Lower leg skin (tissue), 4 donors: ENCODE measurements at regions not wholly inside any gene's neighbourhood (a gene's known extent, or its start where the extent isn't known, plus 50 kb on each side); places are given as distances from the start of the nearest gene placed in this dataset.

Source experiments
- DNase-seq, 2 donors: peaks; one replicate each; pipeline ENCODE4 v3.0.0-alpha.2; 2019; ENCODE audit warnings: low spot score in 2 of 2
- H3K4me3 ChIP-seq: fragments of 200-600 bp; sonication (generic); 2 replicates; pipeline ENCODE4 v1.5.1; 2017; ENCODE audit warnings: mild to moderate bottlenecking, low read depth; ENCODE audit not compliant: poor library complexity, severe bottlenecking
- POLR2A ChIP-seq, 2 donors: fragments of 450-650 bp; IDR thresholded peaks; one replicate each; pipeline ENCODE4 v1.6.1; 2016 to 2017; ENCODE audit warnings: antibody characterized with exemption in 2 of 2, mild to moderate bottlenecking in 1 of 2, moderate library complexity in 1 of 2
- WGBS, 2 donors: methylation state at CpG; one replicate each; pipeline ENCODE4 v1.1.5; 2018; 5-methylcytosine and 5-hydroxymethylcytosine counted together
- intact Hi-C: fragments of 100-400 bp; cut with DNase I; formaldehyde crosslinking; loops from one replicate; pipeline ENCODE4 v1.15.0; 2023; ENCODE audit warnings: low total_unique reads
- TF ChIP-seq, protein P1 (sequence below), 3 donors: fragments of 450-650 bp; IDR thresholded peaks; one replicate each; pipeline ENCODE4 v1.5.1; 2016; ENCODE audit warnings: antibody characterized with exemption in 3 of 3, mild to moderate bottlenecking in 3 of 3, moderate library complexity in 2 of 3

DNA sequence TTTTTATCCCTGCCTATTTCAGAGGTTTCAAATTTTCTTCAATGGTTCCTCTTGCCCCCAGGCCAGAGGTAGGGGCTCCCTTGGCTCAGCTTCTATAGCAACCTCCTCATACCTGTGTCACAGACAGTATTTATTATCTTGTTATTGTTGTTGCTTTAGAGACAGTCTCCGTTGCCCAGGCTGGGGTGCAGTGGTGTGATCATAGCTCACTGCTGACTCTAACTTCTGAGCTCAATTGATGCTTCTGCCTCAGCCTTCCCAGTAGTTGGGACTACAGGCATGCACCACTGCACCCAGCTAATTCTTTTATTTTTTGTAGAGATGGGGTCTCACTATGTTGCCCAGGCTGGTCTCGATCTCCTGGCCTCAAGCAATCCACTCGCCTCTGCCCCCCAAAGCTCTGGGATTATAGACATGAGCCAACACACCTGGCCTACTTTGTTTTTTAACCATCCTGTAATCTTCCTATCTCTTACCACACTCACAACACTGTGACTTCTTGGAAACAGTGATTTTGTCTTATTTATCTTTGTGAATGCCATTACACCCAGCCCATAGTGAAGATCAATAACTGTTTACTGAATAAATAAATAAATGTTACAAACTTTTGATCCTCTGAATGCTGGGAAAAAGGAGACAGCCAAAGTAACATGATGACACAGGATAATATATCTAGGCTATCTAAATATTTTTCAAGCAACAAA, 95.9 kb downstream of the PHLDA1 start:
- no peak for TF ChIP-seq POLR2A (IDR thresholded peaks at IDR 0.05)
- TF ChIP-seq, protein P1, sequence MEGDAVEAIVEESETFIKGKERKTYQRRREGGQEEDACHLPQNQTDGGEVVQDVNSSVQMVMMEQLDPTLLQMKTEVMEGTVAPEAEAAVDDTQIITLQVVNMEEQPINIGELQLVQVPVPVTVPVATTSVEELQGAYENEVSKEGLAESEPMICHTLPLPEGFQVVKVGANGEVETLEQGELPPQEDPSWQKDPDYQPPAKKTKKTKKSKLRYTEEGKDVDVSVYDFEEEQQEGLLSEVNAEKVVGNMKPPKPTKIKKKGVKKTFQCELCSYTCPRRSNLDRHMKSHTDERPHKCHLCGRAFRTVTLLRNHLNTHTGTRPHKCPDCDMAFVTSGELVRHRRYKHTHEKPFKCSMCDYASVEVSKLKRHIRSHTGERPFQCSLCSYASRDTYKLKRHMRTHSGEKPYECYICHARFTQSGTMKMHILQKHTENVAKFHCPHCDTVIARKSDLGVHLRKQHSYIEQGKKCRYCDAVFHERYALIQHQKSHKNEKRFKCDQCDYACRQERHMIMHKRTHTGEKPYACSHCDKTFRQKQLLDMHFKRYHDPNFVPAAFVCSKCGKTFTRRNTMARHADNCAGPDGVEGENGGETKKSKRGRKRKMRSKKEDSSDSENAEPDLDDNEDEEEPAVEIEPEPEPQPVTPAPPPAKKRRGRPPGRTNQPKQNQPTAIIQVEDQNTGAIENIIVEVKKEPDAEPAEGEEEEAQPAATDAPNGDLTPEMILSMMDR (IDR thresholded peaks at IDR 0.05) = no peak
- intact Hi-C loops = no loop called here
- no peak for DNase-seq
- 91 to 93% methylated on average over 3 of the region's 3 CpGs for WGBS, 2 donors
- no peak overlapping the region for H3K4me3 ChIP-seq

DNA sequence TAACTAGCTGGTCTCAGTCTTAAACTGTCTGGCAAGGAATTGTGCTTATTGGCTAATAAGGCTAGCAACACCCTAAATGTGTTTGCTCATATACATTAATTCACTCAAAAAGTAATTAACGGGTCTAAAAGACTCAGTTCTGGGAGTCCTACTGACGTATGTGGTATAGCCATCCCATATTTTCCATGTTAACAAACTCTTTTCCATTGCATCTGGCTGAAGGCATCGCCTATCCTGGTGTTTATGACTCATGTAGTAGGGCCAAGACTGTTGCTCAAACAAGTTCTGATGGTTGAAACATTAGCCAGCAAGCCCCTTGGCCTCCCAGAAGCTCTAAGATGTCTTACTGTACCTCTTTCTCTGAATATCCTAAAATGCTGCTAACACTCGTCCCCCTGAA, 98.5 kb downstream of the PHLDA1 start:
- TF ChIP-seq POLR2A (IDR thresholded peaks at IDR 0.05) = no peak
- TF ChIP-seq, protein P1 (IDR thresholded peaks at IDR 0.05) = no peak
- no peak overlapping the region for H3K4me3 ChIP-seq
- intact Hi-C loops = no loop called here
- 41 to 56% methylated on average over 4 of the region's 4 CpGs for WGBS, 2 donors
- DNase-seq = no peak

DNA sequence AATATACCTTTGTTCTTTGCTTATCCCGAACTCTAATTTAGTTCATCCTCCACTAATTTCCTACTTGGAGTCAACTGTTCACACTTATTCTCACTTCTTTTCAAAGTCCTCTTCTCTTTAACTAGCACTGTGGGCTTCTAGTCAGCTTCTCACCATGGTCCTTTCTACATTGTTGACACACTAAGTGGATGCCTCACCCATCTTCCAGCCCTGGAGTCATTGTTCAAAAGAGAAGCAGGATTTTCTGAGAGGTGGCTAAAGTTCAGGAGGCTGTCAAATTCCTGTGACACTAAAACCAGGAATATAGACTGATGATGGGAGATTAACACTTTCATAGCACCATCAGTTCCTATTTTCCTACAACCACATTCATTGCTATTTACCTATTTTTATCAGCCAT, 99.3 kb downstream of the PHLDA1 start:
- DNase-seq = no peak
- WGBS, 2 donors = 65 to 71% methylated on average over 1 of the region's 1 CpG
- no peak overlapping the region for H3K4me3 ChIP-seq
- intact Hi-C loops = no loop called here
- TF ChIP-seq, protein P1 (IDR thresholded peaks at IDR 0.05) = no peak
- TF ChIP-seq POLR2A (IDR thresholded peaks at IDR 0.05) = no peak

DNA sequence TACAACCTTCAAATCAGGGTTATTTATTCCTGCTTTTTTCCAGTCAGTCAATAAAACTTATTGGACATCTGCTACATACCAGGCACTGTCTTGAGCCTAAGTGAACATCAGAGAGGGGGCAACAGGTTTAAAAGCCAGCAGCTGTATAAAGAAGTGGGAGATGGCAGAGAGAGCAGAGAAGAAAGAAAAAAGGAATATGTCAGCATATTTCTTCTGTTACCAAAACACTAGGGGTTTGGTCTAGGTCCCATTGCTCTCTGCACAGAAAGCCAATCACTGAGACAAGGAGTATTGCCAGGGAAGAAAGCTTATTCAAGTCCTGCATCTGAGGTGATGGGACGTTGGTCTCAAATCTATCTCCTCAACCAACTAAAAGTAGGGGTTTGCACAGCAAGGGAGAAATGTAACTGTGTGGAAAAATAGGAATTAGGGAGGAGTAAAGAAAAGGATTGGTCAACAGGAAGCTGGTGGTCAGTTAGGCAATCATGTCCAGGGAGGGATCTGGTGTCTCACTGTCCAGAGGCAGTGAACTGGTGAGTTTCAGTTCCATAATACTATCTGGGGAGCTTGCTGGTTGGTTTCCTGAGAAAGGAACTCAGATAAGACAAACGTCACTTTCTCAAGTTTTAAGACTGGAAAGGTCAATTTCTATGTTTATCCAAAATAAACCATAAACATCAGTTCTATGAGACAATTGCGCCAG, 107.5 kb downstream of the PHLDA1 start:
- TF ChIP-seq, protein P1 (IDR thresholded peaks at IDR 0.05) = no peak
- TF ChIP-seq POLR2A (IDR thresholded peaks at IDR 0.05) = no peak
- 86 to 90% methylated on average over 3 of the region's 3 CpGs for WGBS, 2 donors
- intact Hi-C loops = no loop called here
- no peak for DNase-seq
- no peak overlapping the region for H3K4me3 ChIP-seq

DNA sequence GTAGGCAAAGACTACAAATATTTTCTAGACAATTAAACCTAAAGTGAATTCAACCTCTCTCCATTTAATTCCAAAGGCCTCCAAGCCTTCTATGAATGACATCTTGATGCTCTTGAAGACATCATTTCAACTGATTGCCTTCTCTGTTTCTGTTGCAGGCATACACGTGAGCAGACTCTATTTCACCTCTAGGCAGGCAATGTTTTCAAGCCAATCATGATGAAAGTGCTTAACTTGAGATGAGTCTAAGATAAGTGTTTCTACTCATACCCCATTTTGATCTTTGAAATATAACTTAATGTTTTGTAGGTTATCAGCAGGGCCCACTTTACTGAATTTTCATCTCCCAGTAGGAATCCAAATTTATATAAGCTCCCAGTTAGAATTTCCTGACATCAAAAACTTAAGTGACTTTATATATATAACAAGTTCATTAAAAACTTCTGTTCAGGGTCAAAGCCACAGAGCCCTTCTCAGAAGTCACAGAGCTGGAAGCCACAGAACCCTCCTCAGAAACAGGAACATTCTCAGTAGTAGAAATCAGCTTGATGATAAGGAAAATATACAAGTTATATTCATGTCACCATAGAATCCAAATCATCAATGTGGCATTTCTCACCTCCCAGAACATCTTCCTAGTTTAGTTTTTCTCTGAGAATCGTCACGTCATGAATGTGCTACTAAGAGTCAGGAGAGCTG, 108.5 kb downstream of the PHLDA1 start:
- DNase-seq = no peak
- 85 to 89% methylated on average over 3 of the region's 3 CpGs for WGBS, 2 donors
- no peak overlapping the region for H3K4me3 ChIP-seq
- intact Hi-C loops = no loop called here
- TF ChIP-seq POLR2A (IDR thresholded peaks at IDR 0.05) = no peak
- TF ChIP-seq, protein P1 (IDR thresholded peaks at IDR 0.05) = no peak
